Fibroblast of skin of right quadriceps (primary cell): ENCODE measurements at regions not wholly inside any gene's neighbourhood (a gene's known extent, or its start where the extent isn't known, plus 50 kb on each side); places are given as distances from the start of the nearest gene placed in this dataset.
A peak's percentile ranks its signal among the peaks of the same experiment; 100 is the strongest.
"Not testable (repeated sequence)": the region's sequence is repeated elsewhere in the genome, so short reads cannot be mapped to it uniquely, and the experiment has no call there.

Experiments used
- DNase-seq: peaks from one replicate; pipeline ENCODE4 v3.0.0-alpha.2; 2013

DNA sequence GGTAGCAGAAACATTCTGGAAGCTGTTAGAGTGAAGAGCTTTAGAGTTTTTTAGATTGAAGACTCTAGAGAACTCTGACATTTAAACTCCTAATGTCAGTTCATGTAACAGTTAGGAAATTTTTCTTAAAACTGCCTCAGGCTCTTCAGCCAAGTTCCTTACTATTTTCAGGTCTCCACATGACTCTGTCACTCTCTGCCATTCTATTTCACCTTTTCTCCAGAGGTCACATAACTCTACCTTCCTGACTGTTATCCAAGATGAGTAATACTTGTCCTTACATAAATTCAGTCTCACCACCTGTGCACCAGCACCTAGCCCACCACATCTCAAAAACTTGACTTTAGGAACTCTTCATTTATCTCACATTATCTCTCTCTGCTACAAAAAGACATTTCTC, 347.1 kb upstream of the CA10 start:
- no peak for DNase-seq

DNA sequence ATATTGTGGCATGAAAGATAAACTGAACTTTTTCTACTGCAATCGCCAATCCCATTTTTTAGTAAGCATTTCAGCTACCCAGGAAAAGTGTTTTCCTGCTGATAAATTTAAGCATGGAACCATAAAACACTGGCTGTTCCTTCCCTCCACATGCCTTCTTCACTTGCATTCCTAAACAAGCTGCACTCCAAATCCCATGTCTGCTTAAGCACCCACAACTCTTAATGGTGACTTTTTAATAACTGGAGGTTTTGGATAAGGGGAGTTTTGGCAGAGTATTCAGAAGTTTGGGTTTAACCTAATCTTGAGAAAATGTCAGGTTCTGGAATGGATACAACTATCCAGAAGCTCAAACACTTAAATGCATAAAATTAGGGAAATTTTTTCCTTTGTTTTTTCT, 345.6 kb upstream of the CA10 start:
- no peak for DNase-seq

- no peak for DNase-seq
Observed at GRCh38 chr17:52495646-52496045, 337.1 kb upstream of the CA10 start.

GRCh38 chr17:52482271-52482670, 323.8 kb upstream of the CA10 start:
- DNase-seq, result no peak

DNA sequence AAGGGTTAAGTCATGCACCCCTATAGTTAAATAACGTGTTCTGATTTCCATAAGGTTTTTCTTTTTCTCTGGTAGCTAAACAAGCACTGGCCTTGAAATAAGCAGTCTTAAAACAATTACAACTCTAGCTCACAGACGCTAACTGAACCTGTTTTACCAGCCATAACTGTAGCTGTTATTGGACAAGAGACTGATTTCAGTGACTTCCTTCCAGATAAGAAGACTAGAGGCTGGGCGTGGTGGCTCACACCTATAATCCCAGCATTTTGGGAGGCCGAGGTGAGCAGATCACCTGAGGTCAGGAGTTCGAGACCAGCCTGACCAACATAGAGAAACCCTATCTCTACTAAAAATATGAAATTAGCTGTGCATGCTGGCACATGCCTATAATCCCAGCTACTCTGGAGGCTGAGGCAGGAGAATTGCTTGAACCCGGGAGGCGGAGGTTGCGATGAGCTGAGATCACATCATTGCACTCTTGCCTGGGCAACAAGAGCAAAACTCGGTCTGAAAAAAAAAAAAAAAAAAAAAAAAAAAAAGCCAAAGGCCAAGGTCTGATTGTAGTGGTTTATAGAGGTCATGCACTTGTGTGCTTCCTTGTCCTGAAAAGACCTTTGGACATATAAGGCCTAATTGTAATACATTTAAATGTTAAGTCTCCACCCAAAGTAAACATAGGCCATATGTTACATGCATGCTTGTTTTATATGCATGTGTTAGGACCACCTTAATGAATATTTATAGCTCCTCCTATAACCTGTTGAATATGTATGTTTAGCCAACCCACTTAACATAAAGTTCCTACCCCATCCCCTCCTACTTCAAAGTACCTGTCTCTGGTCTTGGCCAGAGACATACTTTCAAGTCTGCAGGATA, 319.5 kb upstream of the CA10 start:
- DNase-seq, result no peak

DNA sequence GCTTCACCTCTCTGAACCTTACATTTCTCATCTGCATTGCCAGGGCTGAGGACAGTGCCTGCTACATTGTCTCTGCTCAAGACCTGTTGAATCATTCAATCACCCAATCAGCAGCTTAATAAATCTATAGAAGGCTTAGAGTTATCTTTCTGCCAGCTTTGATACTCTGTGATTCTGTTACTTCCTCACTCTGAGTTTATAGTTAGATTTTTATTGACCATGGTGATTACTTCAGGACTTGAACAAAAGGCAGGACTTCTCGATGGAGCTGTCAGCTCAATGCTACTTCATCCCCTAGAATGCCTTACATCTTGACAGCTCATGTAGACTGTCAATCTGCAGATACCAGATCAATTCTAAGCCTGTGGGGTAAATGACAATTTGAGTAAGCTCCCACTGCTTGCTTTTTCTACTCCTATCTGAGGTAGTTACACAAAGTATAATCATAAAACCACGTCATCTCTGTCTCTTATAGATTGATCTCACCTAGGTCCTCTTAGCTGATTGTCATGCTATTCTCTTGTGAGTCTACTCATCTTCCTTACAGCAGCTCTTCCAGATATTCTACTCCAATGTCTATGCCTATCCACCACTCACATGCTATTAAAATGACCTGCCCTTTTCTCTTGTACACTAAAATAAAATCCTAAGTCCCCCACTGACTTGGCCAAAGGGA, 318.3 kb upstream of the CA10 start:
- no peak for DNase-seq

DNA sequence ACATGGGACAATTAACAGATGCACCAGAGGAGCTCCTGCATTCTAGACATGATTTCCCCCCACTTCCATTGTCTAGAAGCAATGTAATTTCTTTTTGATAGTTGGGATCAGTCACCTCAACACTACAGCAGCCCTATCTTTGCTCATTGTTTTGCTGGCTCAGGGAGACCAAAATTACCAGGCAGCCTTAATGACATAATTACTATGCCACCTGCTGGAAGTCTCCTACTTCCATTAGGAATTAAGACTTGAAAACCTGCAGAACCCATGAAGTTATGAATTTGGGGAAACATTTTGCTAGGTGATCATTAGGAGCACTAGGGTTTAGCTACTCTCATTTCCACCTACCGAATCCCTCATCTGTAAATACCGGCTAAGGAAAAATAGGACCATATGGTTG, 312.0 kb upstream of the CA10 start:
- DNase-seq, result no peak

DNA sequence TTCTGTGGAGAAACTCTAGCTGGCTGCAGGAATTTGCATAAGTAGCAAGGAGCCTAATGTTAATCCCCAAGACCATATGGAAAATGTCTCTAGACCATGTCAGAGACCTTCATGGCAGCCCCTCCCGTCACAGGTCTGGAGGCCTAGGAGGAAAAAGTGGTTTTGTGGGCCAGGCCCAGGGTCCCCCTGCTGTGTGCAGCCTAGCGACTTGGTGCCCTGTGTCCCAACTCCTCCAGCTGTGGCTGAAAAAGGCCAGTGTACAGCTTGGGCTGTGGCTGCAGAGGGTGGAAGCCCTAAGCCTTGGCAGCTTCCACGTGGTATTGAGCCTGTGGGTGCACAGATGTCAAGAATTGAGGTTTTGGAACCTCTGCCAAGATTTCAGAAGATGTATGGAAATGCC, 306.9 kb upstream of the CA10 start:
- DNase-seq, result no peak

GRCh38 chr17:52451294-52451861, 292.9 kb upstream of the CA10 start:
- DNase-seq, result no peak

DNA sequence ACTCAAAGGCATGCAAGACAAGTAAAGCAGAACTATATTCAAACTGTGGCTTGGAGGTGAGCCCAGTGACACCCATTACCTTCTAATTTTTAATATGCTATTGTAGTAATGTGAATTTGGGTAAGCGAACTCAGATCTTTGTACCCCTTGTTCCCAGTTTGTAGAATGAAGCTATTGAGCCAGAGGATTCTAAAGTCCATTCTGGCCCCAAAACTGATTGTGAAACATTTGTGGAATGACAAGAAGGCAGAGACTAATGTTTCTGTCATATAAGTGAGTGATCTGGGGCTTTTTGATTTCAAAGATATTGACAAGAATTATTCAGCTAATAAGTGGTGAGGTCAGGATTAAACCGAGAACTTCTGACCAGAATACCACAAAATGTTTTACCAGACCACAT, 283.8 kb upstream of the CA10 start:
- no peak for DNase-seq

- peak; percentile 2 for DNase-seq
Observed at GRCh38 chr17:52420555-52421078, 262.1 kb upstream of the CA10 start.

DNA sequence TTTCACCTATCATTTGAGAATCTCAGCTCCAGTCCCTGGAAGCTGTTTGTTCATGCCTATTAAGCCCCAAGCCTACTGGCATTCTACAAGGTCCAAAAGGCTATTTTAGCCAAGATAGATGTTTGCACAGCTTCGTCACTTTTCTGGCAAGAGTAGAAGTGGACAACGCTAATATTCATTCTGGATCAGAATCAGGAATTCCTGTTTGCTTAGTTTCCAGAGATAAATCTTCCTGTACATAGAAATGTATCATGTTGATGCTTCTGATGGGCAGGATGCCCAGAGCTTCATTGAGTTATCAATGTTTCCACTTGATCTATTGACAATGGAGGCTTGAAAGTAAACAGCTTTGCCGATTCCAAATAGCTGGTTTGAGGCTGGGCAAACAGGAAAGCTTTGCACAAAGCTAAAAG, 260.7 kb upstream of the CA10 start:
- DNase-seq, result peak; percentile 20

GRCh38 chr17:52410781-52411180, 252.3 kb upstream of the CA10 start:
- DNase-seq, result no peak

DNA sequence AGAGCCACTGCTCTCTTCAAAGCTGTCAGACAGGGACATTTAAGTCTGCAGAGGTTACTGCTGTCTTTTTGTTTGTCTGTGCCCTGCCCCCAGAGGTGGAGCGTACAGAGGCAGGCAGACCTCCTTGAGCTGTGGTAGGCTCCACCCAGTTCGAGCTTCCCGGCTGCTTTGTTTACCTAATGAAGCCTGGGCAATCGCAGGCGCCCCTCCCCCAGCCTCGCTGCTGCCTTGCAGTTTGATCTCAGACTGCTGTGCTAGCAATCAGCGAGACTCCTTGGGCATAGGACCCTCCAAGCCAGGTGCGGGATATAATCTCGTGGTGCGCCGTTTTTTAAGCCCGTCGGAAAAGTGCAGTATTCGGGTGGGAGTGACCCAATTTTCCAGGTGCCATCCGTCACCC, 250.7 kb upstream of the CA10 start:
- not testable (repeated sequence) for DNase-seq

DNA sequence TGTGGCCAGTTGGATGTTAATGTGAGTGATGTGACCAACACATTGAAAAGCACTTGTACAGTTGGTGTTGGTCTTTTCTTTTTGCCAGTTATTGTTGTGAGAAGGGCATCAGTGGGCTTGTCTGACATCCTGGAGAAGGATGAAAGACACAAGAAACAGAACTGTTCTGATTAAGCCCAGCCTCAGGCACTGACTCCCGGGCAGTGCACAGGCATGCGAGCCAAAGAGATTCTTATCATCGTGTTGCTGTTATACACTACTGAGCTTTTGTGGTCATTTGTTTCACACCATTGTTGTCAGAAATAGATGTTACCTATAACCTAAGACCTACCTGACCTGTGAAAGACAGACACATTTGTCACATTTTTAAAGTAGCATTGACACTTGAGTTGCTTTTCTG, 236.8 kb upstream of the CA10 start:
- DNase-seq, result no peak

DNA sequence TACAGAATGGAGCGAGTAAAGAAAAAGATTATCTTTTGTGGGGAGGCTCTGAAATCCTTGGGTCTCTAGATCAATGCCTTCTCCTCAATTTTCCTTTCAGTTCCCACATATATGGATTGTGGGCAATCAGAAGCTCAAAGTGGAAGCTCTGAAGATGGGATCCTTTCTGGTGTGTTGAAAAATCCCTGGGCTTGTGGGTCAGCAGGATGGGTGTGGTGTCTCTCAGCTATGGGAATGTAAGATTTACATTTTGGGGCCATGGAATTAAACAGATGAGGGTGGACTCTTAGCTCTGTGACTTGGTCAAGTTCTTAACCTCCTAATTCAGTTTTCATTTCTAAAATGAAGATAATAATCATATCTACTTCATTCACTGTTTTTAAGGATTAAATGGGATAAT, 231.9 kb upstream of the CA10 start:
- no peak for DNase-seq

GRCh38 chr17:52389632-52390031, 231.1 kb upstream of the CA10 start:
- no peak for DNase-seq

DNA sequence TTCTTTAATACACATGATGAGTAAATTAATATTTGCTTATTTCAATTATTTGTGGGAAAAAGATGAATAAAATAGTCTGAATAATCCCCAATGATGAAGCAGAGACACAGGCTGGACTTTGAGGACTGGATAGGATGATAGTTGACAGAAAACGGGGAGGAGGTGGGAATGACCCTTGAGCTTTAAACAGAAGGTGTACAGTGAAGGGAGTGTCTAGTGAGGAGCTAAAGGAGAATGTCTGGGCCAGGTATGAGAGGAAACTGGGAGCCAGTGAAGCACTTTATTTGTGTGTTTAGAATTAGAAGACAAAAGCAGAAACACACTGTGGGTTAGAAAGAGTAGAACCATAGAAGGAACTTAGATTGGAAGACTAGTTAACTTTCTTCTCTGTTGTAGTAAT, 230.4 kb upstream of the CA10 start:
- no peak for DNase-seq

- no peak for DNase-seq
Observed at GRCh38 chr17:52384695-52385094, 226.2 kb upstream of the CA10 start.

- peak; percentile 23 for DNase-seq
Observed at GRCh38 chr17:52383493-52384100, 225.1 kb upstream of the CA10 start.

DNA sequence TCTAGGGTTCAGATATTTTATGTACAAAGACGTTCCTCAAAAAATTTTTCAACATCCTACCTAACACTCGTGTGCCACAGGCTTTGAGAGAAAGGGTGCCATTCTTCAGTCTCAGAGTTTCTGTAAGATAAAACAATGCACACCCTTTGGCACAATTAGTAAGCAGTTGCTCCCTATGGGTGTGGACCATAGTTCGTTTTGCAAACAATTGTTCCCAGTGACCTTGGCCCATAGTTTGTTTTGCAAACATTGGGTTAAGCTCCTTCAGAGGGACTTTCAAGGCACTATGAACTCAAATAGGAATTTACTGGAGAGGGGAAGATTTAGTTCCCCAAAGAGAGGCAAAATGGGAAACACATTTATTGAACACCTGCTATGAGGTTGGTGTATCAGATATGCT, 220.3 kb upstream of the CA10 start:
- DNase-seq, result no peak

- DNase-seq, result no peak
Observed at GRCh38 chr17:52376137-52376536, 217.6 kb upstream of the CA10 start.

DNA sequence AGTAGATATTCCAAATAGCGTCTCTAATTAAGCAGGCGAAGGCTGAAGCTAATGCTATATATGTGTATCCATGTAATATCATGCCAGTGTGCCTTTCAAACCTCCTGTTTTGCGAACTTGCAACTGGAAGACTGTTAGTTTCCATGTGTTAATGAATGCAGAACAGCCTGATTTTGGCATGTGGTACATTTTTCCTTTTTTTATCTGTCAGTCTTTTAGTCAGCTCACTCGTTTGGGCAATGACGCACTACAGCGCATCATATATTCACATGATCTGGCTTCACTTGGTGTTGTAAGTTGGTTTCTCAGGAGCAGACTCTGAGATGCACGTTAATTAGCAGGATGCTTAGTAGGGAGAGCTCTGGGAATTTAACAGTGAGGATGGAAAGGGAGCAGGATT, 210.4 kb upstream of the CA10 start:
- no peak for DNase-seq

GRCh38 chr17:52357854-52358253, 199.3 kb upstream of the CA10 start:
- no peak for DNase-seq
